ENCODE measurements at regions not wholly inside any gene's neighbourhood (a gene's known extent, or its start where the extent isn't known, plus 50 kb on each side); places are given as distances from the start of the nearest gene placed in this dataset.
"Not testable (repeated sequence)": the region's sequence is repeated elsewhere in the genome, so short reads cannot be mapped to it uniquely, and the experiment has no call there.

GRCh38 chr13:63773476-63773875 is 2357.8 kb upstream of the PCDH20 start:
- Histone ChIP-seq H4K20me1 (ENCODE audit: control insufficient read depth, insufficient read depth, insufficient read length) (no peaks in the 10 kb centered on the region), H3K27ac (ENCODE audit: insufficient read length, low read depth, low read length) (no peak overlapping the region), H2BK20ac (ENCODE audit: low read depth, low read length, poor library complexity, severe bottlenecking) (no peak overlapping the region), H3K79me1 (ENCODE audit: insufficient read depth, low read depth, low read length, poor library complexity, severe bottlenecking) (no peaks in the 10 kb centered on the region), H2AK5ac (ENCODE audit: insufficient read length, low read length) (no peak overlapping the region), H2BK15ac (ENCODE audit: low read depth, low read length) (no peak overlapping the region), H2BK5ac (ENCODE audit: insufficient read length, low read length) (no peak overlapping the region), H2BK12ac (ENCODE audit: insufficient read length, low read depth, low read length) (no peak overlapping the region), H4K8ac (replicated peaks; ENCODE audit: insufficient read length, low read depth, low read length) (no peak overlapping the region), H3K9ac (ENCODE audit: extremely low read depth, insufficient read length, low read length) (no peak overlapping the region), H3K79me2 (ENCODE audit: insufficient read depth, low read length) (no peaks in the 10 kb centered on the region), H2BK120ac (ENCODE audit: low read depth, low read length, poor library complexity, severe bottlenecking) (no peak overlapping the region), H4K91ac (ENCODE audit: insufficient read length, low read depth, low read length) (no peak overlapping the region), H3K56ac (ENCODE audit: insufficient read length, low read depth, low read length) (no peak overlapping the region), H3T11ph (ENCODE audit: low read length) (no peak overlapping the region), H3K4me2 (ENCODE audit: insufficient read depth, insufficient read length, low read length) (no peak overlapping the region), H3K27me3 (ENCODE audit: insufficient read depth, low read length) (no peaks in the 10 kb centered on the region), H2AFZ (ENCODE audit: low read length) (no peak overlapping the region), H3K4me1 (ENCODE audit: insufficient read depth, low read length) (no peaks in the 10 kb centered on the region), H3K9me3 (ENCODE audit: control insufficient read depth, low read depth, low read length) (no peaks in the 10 kb centered on the region), H4K5ac (ENCODE audit: insufficient read length, low read depth, low read length) (no peak overlapping the region), H3K4ac (ENCODE audit: low read depth, low read length) (no peak overlapping the region), H3K14ac (ENCODE audit: insufficient read depth, low read length) (no peak overlapping the region), H3K23ac (ENCODE audit: insufficient read length, low read depth, low read length) (no peak overlapping the region), H3K23me2 (ENCODE audit: insufficient read length, low read depth, low read length, poor library complexity, severe bottlenecking) (no peaks in the 10 kb centered on the region), H3K18ac (ENCODE audit: insufficient read length, low read depth, low read length) (no peak overlapping the region)
- H3K4me1 Mint-ChIP-seq, result no peaks in the 10 kb centered on the region
- no peaks in the 10 kb centered on the region for H3K27me3 Mint-ChIP-seq (ENCODE audit: low read depth)
- no peak for DNase-seq
- WGBS (ENCODE audit: extremely low coverage, insufficient read length, low lambda C conversion rate), result no CpG with 5 or more reads among the region's 3 CpGs
- H3K9me3 Mint-ChIP-seq, result no peaks in the 10 kb centered on the region
- H3K27ac Mint-ChIP-seq, result no peak overlapping the region
- no peaks in the 10 kb centered on the region for H3K36me3 Mint-ChIP-seq (ENCODE audit: insufficient read depth in 1 of 3, low read depth in 3 of 3)
- no peak for TF ChIP-seq CTCF (conservative IDR thresholded peaks at IDR 0.05)
- no peak overlapping the region for H3K4me3 Mint-ChIP-seq

GRCh38 chr13:63757683-63758082 is 2342.0 kb upstream of the PCDH20 start:
- H3K9me3 Mint-ChIP-seq; H3K18ac ChIP-seq (ENCODE audit: insufficient read length, low read depth, low read length); H3K27me3 ChIP-seq (ENCODE audit: insufficient read depth, low read length); H2BK120ac ChIP-seq (ENCODE audit: low read depth, low read length, poor library complexity, severe bottlenecking); H3K79me2 ChIP-seq (ENCODE audit: insufficient read depth, low read length); H3K36me3 Mint-ChIP-seq (ENCODE audit: insufficient read depth in 1 of 3, low read depth in 3 of 3); H3K4ac ChIP-seq (ENCODE audit: low read depth, low read length); H3K4me1 Mint-ChIP-seq; H3T11ph ChIP-seq (ENCODE audit: low read length); H2BK20ac ChIP-seq (ENCODE audit: low read depth, low read length, poor library complexity, severe bottlenecking); H3K79me1 ChIP-seq (ENCODE audit: insufficient read depth, low read depth, low read length, poor library complexity, severe bottlenecking); H3K27ac Mint-ChIP-seq; H4K8ac ChIP-seq (replicated peaks; ENCODE audit: insufficient read length, low read depth, low read length); H3K27me3 Mint-ChIP-seq (ENCODE audit: low read depth); H3K23me2 ChIP-seq (ENCODE audit: insufficient read length, low read depth, low read length, poor library complexity, severe bottlenecking); H2BK15ac ChIP-seq (ENCODE audit: low read depth, low read length); H3K14ac ChIP-seq (ENCODE audit: insufficient read depth, low read length); H3K9ac ChIP-seq (ENCODE audit: extremely low read depth, insufficient read length, low read length); H3K27ac ChIP-seq (ENCODE audit: insufficient read length, low read depth, low read length); H2BK12ac ChIP-seq (ENCODE audit: insufficient read length, low read depth, low read length); H3K4me2 ChIP-seq (ENCODE audit: insufficient read depth, insufficient read length, low read length); H3K23ac ChIP-seq (ENCODE audit: insufficient read length, low read depth, low read length); H3K56ac ChIP-seq (ENCODE audit: insufficient read length, low read depth, low read length); H4K20me1 ChIP-seq (ENCODE audit: control insufficient read depth, insufficient read depth, insufficient read length); H3K4me1 ChIP-seq (ENCODE audit: insufficient read depth, low read length); H2BK5ac ChIP-seq (ENCODE audit: insufficient read length, low read length); H3K9me3 ChIP-seq (ENCODE audit: control insufficient read depth, low read depth, low read length); H4K91ac ChIP-seq (ENCODE audit: insufficient read length, low read depth, low read length); H4K5ac ChIP-seq (ENCODE audit: insufficient read length, low read depth, low read length); H2AK5ac ChIP-seq (ENCODE audit: insufficient read length, low read length); H2AFZ ChIP-seq (ENCODE audit: low read length); DNase-seq; H3K4me3 Mint-ChIP-seq: not testable (repeated sequence)
- no CpG with 5 or more reads among the region's 5 CpGs for WGBS (ENCODE audit: extremely low coverage, insufficient read length, low lambda C conversion rate)
